ENCODE measurements at regions not wholly inside any gene's neighbourhood (a gene's known extent, or its start where the extent isn't known, plus 50 kb on each side); places are given as distances from the start of the nearest gene placed in this dataset.

DNA sequence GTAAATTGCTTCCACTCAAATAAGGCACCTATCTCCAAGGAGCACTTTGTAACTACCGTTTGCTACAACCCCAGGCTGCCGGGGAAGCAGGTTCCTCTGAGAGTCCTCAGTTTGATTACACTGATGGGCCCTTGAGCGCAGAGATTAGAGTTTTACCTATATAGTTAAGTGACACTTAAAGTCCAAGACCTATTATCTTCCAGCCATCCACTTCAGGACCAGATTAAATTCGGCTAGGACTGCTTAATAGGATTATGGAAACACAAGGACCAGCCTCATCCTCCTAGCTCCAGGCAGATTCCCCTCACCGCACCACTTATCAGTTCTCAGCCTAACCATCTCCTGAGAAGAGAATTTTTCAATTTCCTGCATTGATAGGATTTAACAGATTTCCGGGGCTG lies 64.7 kb upstream of the TIAM2 start:
- no peak for TF ChIP-seq CTCF (IDR thresholded peaks at IDR 0.05)
- no peak for TF ChIP-seq POLR2A (IDR thresholded peaks at IDR 0.05)
- TF ChIP-seq POLR2AphosphoS5 (IDR thresholded peaks at IDR 0.05) = no peak

Measured in breast epithelium (tissue), 3 donors.